Right ventricle myocardium inferior (tissue), 1 donor: ENCODE measurements at regions not wholly inside any gene's neighbourhood (a gene's known extent, or its start where the extent isn't known, plus 50 kb on each side); places are given as distances from the start of the nearest gene placed in this dataset.
A peak's percentile ranks its signal among the peaks of the same experiment; 100 is the strongest.
"Not testable (repeated sequence)": the region's sequence is repeated elsewhere in the genome, so short reads cannot be mapped to it uniquely, and the experiment has no call there.

Experiments
- ATAC-seq: fragments of 200-7000 bp; cut with Tn5 transposase; one replicate; pipeline ENCODE4 v1.9.1; 2020; ENCODE audit warnings: mild to moderate bottlenecking, moderate library complexity
- DNase-seq: peaks from one replicate; pipeline ENCODE4 v3.0.0; 2021; ENCODE audit errors: missing footprints
- intact Hi-C: fragments of 100-400 bp; cut with DNase I; formaldehyde crosslinking; loops from one replicate; pipeline ENCODE4 v1.11.0; 2022
- donor health status: DM: no; HTN: yes; CAD: no; lungs with severe emphysema.

GRCh38 chr5:58187432-58188261, 272.2 kb downstream of the PLK2 start:
- no peak for ATAC-seq
- intact Hi-C loops = loop anchor here (5.0 kb wide), 1 partner anchor 270 kb away; no protein-coding TSS in a partner anchor
- DNase-seq = no peak

- ATAC-seq = no peak
- no peak for DNase-seq
- intact Hi-C loops = loop anchor here (5.0 kb wide), 1 partner anchor 272 kb away; no protein-coding TSS in a partner anchor
Observed at GRCh38 chr5:58185801-58186200, 274.1 kb downstream of the PLK2 start.

GRCh38 chr5:58185397-58185796, 274.5 kb downstream of the PLK2 start:
- DNase-seq = no peak
- intact Hi-C loops = loop anchor here (5.0 kb wide), 1 partner anchor 272 kb away; no protein-coding TSS in a partner anchor

GRCh38 chr5:58184910-58185309, 275.0 kb downstream of the PLK2 start:
- intact Hi-C loops = loop anchor here (5.0 kb wide), 2 partner anchors 62 to 272 kb away; no protein-coding TSS in a partner anchor
- no peak for ATAC-seq
- no peak for DNase-seq

More at GRCh38 chr5:58185397-58185796, 274.5 kb downstream of the PLK2 start:
- ATAC-seq = no peak

- ATAC-seq = no peak
- intact Hi-C loops = loop anchor here (5.0 kb wide), 1 partner anchor 64 kb away; no protein-coding TSS in a partner anchor
Observed at GRCh38 chr5:58183786-58184085, 276.1 kb downstream of the PLK2 start.

GRCh38 chr5:58183078-58183785, 276.7 kb downstream of the PLK2 start:
- intact Hi-C loops = loop anchor here (5.0 kb wide), 1 partner anchor 64 kb away; no protein-coding TSS in a partner anchor
- DNase-seq (no peak), ATAC-seq (no peak)

More at GRCh38 chr5:58183786-58184085, 276.1 kb downstream of the PLK2 start:
- DNase-seq = no peak

GRCh38 chr5:58182287-58182841, 277.5 kb downstream of the PLK2 start:
- no peak for ATAC-seq
- intact Hi-C loops = loop anchor here (5.0 kb wide), 1 partner anchor 65 kb away; no protein-coding TSS in a partner anchor

GRCh38 chr5:58181578-58182286, 278.2 kb downstream of the PLK2 start:
- no peak for DNase-seq
- no peak for ATAC-seq
- intact Hi-C loops = loop anchor here (5.0 kb wide), 1 partner anchor 66 kb away; no protein-coding TSS in a partner anchor

More at GRCh38 chr5:58182287-58182841, 277.5 kb downstream of the PLK2 start:
- DNase-seq = no peak

GRCh38 chr5:58172946-58173345, 286.9 kb downstream of the PLK2 start:
- intact Hi-C loops = no loop called here
- ATAC-seq (no peak), DNase-seq (no peak)

GRCh38 chr5:58165152-58165551, 294.7 kb downstream of the PLK2 start:
- DNase-seq (no peak), ATAC-seq (no peak)
- intact Hi-C loops = no loop called here

GRCh38 chr5:58161889-58162288, 298.0 kb downstream of the PLK2 start:
- DNase-seq, ATAC-seq, intact Hi-C loops: not testable (repeated sequence)

GRCh38 chr5:58156973-58157701, 302.7 kb downstream of the PLK2 start:
- DNase-seq (no peak), ATAC-seq (peak; percentile 44)
- intact Hi-C loops = no loop called here

GRCh38 chr5:58156361-58156760, 303.5 kb downstream of the PLK2 start:
- ATAC-seq (peak; percentile 37), DNase-seq (no peak)
- intact Hi-C loops = no loop called here

GRCh38 chr5:58153255-58153654, 306.6 kb downstream of the PLK2 start:
- intact Hi-C loops = no loop called here
- ATAC-seq (no peak), DNase-seq (no peak)

GRCh38 chr5:58151414-58151813, 308.5 kb downstream of the PLK2 start:
- DNase-seq (no peak), ATAC-seq (no peak)
- intact Hi-C loops = no loop called here

- intact Hi-C loops = no loop called here
- DNase-seq (no peak), ATAC-seq (no peak)
Observed at GRCh38 chr5:58150926-58151325, 309.0 kb downstream of the PLK2 start.

- no peak for DNase-seq
- ATAC-seq = no peak
- intact Hi-C loops = no loop called here
Observed at GRCh38 chr5:58149746-58150145, 310.1 kb downstream of the PLK2 start.

- intact Hi-C loops = no loop called here
- DNase-seq (no peak), ATAC-seq (no peak)
Observed at GRCh38 chr5:58149345-58149744, 310.5 kb downstream of the PLK2 start.
